Thyroid gland (tissue), 4 donors: ENCODE measurements at regions not wholly inside any gene's neighbourhood (a gene's known extent, or its start where the extent isn't known, plus 50 kb on each side); places are given as distances from the start of the nearest gene placed in this dataset.

ENCODE experiments used
- CTCF ChIP-seq, 6 experiments: fragments of 200-600 bp in 3 of 6; fragments of 450-650 bp in 3 of 6; sonication (generic) in 3 of 6; IDR thresholded peaks; one replicate each; pipeline ENCODE4 v1.5.1; 2016 to 2019; ENCODE audit warnings: antibody characterized with exemption in 6 of 6, mild to moderate bottlenecking in 2 of 6, inconsistent platforms in 1 of 6, moderate library complexity in 1 of 6
- POLR2A ChIP-seq, 2 donors: fragments of 450-650 bp; IDR thresholded peaks; one replicate each; pipeline ENCODE4 v1.6.1; 2017; ENCODE audit warnings: antibody characterized with exemption in 2 of 2, mild to moderate bottlenecking in 2 of 2, moderate library complexity in 1 of 2

- TF ChIP-seq CTCF (IDR thresholded peaks at IDR 0.05) (no peak), POLR2A (IDR thresholded peaks at IDR 0.05) (no peak)
Measured at GRCh38 chr5:112586596-112587062, 151.1 kb upstream of the APC start.
